ENCODE measurements at regions not wholly inside any gene's neighbourhood (a gene's known extent, or its start where the extent isn't known, plus 50 kb on each side); places are given as distances from the start of the nearest gene placed in this dataset.

GRCh38 chr9:119004618-119004990 is 364.6 kb downstream of the BRINP1 start:
- H3F3A ChIP-seq (ENCODE audit: low read depth): no peaks in the 10 kb centered on the region
- TF ChIP-seq EZH2phosphoT487 (IDR thresholded peaks at IDR 0.05; ENCODE audit: borderline replicate concordance): no peak
- TF ChIP-seq CTCF (conservative IDR thresholded peaks at IDR 0.05; ENCODE audit: low read length): no peak
- no peaks in the 10 kb centered on the region for H3K9me2 ChIP-seq (replicated peaks; ENCODE audit: low read depth, low read length)
- H3K4me1 ChIP-seq (ENCODE audit: insufficient read depth, low read length, poor library complexity, severe bottlenecking): no peaks in the 10 kb centered on the region
- no peak overlapping the region for H3K4me3 ChIP-seq (ENCODE audit: low read length, poor library complexity, severe bottlenecking)
- no peak overlapping the region for H3K4me2 ChIP-seq (ENCODE audit: low read depth, low read length, poor library complexity, severe bottlenecking)
- H2AFZ ChIP-seq (ENCODE audit: low read length): no peak overlapping the region
- H3K27me3 ChIP-seq (ENCODE audit: insufficient read depth, low read length, poor library complexity, severe bottlenecking): no peaks in the 10 kb centered on the region
- no peaks in the 10 kb centered on the region for H3K79me2 ChIP-seq (ENCODE audit: insufficient read depth, low read length)
- H3K9ac ChIP-seq (ENCODE audit: low read depth, low read length, poor library complexity, severe bottlenecking): no peak overlapping the region
- no peaks in the 10 kb centered on the region for H3K9me3 ChIP-seq (ENCODE audit: insufficient read depth, low read depth, low read length)
- H3K36me3 ChIP-seq (ENCODE audit: insufficient read depth, low read length): no peaks in the 10 kb centered on the region
- no peaks in the 10 kb centered on the region for H4K20me1 ChIP-seq (ENCODE audit: insufficient read depth, low read length, poor library complexity, severe bottlenecking)

- Histone ChIP-seq H2AFZ (ENCODE audit: low read length) (no peak overlapping the region), H3K9ac (ENCODE audit: low read depth, low read length, poor library complexity, severe bottlenecking) (no peak overlapping the region), H3K36me3 (ENCODE audit: insufficient read depth, low read length) (no peaks in the 10 kb centered on the region), H3K9me3 (ENCODE audit: insufficient read depth, low read depth, low read length) (no peaks in the 10 kb centered on the region), H3K79me2 (ENCODE audit: insufficient read depth, low read length) (no peaks in the 10 kb centered on the region), H4K20me1 (ENCODE audit: insufficient read depth, low read length, poor library complexity, severe bottlenecking) (no peaks in the 10 kb centered on the region), H3K9me2 (replicated peaks; ENCODE audit: low read depth, low read length) (no peaks in the 10 kb centered on the region), H3K4me2 (ENCODE audit: low read depth, low read length, poor library complexity, severe bottlenecking) (no peak overlapping the region), H3F3A (ENCODE audit: low read depth) (no peaks in the 10 kb centered on the region), H3K4me3 (ENCODE audit: low read length, poor library complexity, severe bottlenecking) (no peak overlapping the region), H3K4me1 (ENCODE audit: insufficient read depth, low read length, poor library complexity, severe bottlenecking) (no peaks in the 10 kb centered on the region), H3K27me3 (ENCODE audit: insufficient read depth, low read length, poor library complexity, severe bottlenecking) (no peaks in the 10 kb centered on the region)
- TF ChIP-seq EZH2phosphoT487 (IDR thresholded peaks at IDR 0.05; ENCODE audit: borderline replicate concordance): no peak
- no peak for TF ChIP-seq CTCF (conservative IDR thresholded peaks at IDR 0.05; ENCODE audit: low read length)
Measured at GRCh38 chr9:119005162-119005561, 364.1 kb downstream of the BRINP1 start.

- no peak overlapping the region for H3K9ac ChIP-seq (ENCODE audit: low read depth, low read length, poor library complexity, severe bottlenecking)
- no peaks in the 10 kb centered on the region for H3K79me2 ChIP-seq (ENCODE audit: insufficient read depth, low read length)
- H3K27me3 ChIP-seq (ENCODE audit: insufficient read depth, low read length, poor library complexity, severe bottlenecking): no peaks in the 10 kb centered on the region
- H3K36me3 ChIP-seq (ENCODE audit: insufficient read depth, low read length): no peaks in the 10 kb centered on the region
- no peak for TF ChIP-seq CTCF (conservative IDR thresholded peaks at IDR 0.05; ENCODE audit: low read length)
- no peak for TF ChIP-seq EZH2phosphoT487 (IDR thresholded peaks at IDR 0.05; ENCODE audit: borderline replicate concordance)
- no peak overlapping the region for H3K4me3 ChIP-seq (ENCODE audit: low read length, poor library complexity, severe bottlenecking)
- no peak overlapping the region for H3K4me2 ChIP-seq (ENCODE audit: low read depth, low read length, poor library complexity, severe bottlenecking)
- H4K20me1 ChIP-seq (ENCODE audit: insufficient read depth, low read length, poor library complexity, severe bottlenecking): no peaks in the 10 kb centered on the region
- no peaks in the 10 kb centered on the region for H3F3A ChIP-seq (ENCODE audit: low read depth)
- no peaks in the 10 kb centered on the region for H3K9me3 ChIP-seq (ENCODE audit: insufficient read depth, low read depth, low read length)
- H3K4me1 ChIP-seq (ENCODE audit: insufficient read depth, low read length, poor library complexity, severe bottlenecking): no peaks in the 10 kb centered on the region
- H3K9me2 ChIP-seq (replicated peaks; ENCODE audit: low read depth, low read length): no peaks in the 10 kb centered on the region
- H2AFZ ChIP-seq (ENCODE audit: low read length): no peak overlapping the region
Measured at GRCh38 chr9:119009249-119009648, 360.0 kb downstream of the BRINP1 start.
